ENCODE measurements at regions not wholly inside any gene's neighbourhood (a gene's known extent, or its start where the extent isn't known, plus 50 kb on each side); places are given as distances from the start of the nearest gene placed in this dataset.

DNA sequence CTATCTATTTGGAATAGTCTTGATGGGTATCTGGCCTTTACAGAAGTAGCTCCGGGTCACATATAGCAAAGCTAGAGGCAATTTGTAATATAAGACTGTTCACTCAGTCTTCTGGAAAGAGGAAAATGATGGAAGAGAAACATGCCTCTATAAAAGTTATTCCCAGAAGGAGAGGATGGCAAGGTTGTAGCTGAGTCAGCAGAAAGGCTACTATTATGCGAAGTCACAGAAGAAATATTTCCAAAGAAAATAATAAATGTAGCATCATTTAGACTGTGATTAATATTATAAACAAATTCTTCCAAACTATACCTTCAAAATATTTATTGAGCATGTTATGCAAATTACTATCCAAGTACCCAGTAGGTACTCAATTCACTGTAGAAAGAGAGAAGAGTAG is 1027.7 kb upstream of the TMEFF2 start:
- TF ChIP-seq TCF12 (IDR thresholded peaks at IDR 0.05; ENCODE audit: low read depth) (no peak), EGR1 (IDR thresholded peaks at IDR 0.05) (no peak), TAF1 (IDR thresholded peaks at IDR 0.05; ENCODE audit: low read depth) (no peak)

DNA sequence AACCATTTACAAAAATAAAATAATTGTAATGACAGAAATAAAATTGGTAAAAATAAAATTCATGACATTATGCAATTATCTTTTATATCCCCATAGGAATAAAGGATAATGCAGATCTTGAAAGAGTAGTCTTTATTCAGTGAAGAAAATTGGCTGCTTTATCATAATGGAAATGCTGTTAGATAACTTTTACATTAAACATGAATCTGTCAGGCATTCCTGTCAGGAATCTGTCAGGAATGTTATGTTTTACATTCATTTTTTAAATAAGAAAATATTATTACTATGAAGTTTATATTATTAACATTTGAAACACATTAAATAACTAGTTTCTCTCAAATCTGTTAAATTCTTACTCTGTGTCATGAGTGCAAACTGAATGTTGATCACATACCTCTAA is 1024.7 kb upstream of the TMEFF2 start:
- TF ChIP-seq RAD21 (IDR thresholded peaks at IDR 0.05; ENCODE audit: low read depth): no peak
- TF ChIP-seq, protein P1, sequence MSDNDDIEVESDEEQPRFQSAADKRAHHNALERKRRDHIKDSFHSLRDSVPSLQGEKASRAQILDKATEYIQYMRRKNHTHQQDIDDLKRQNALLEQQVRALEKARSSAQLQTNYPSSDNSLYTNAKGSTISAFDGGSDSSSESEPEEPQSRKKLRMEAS (IDR thresholded peaks at IDR 0.05): no peak
- TF ChIP-seq EP300 (IDR thresholded peaks at IDR 0.05; ENCODE audit: borderline replicate concordance): no peak
- TF ChIP-seq YY1 (IDR thresholded peaks at IDR 0.05; ENCODE audit: low read depth): no peak
- TF ChIP-seq NFIC (IDR thresholded peaks at IDR 0.05): no peak
- TF ChIP-seq, protein P2, sequence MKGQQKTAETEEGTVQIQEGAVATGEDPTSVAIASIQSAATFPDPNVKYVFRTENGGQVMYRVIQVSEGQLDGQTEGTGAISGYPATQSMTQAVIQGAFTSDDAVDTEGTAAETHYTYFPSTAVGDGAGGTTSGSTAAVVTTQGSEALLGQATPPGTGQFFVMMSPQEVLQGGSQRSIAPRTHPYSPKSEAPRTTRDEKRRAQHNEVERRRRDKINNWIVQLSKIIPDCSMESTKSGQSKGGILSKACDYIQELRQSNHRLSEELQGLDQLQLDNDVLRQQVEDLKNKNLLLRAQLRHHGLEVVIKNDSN (IDR thresholded peaks at IDR 0.05): no peak
- TF ChIP-seq CREB1 (IDR thresholded peaks at IDR 0.05; ENCODE audit: low read depth): no peak
- no peak for TF ChIP-seq TAF1 (IDR thresholded peaks at IDR 0.05; ENCODE audit: low read depth)
- no peak for TF ChIP-seq CEBPB (IDR thresholded peaks at IDR 0.05)
- TF ChIP-seq, protein P3, sequence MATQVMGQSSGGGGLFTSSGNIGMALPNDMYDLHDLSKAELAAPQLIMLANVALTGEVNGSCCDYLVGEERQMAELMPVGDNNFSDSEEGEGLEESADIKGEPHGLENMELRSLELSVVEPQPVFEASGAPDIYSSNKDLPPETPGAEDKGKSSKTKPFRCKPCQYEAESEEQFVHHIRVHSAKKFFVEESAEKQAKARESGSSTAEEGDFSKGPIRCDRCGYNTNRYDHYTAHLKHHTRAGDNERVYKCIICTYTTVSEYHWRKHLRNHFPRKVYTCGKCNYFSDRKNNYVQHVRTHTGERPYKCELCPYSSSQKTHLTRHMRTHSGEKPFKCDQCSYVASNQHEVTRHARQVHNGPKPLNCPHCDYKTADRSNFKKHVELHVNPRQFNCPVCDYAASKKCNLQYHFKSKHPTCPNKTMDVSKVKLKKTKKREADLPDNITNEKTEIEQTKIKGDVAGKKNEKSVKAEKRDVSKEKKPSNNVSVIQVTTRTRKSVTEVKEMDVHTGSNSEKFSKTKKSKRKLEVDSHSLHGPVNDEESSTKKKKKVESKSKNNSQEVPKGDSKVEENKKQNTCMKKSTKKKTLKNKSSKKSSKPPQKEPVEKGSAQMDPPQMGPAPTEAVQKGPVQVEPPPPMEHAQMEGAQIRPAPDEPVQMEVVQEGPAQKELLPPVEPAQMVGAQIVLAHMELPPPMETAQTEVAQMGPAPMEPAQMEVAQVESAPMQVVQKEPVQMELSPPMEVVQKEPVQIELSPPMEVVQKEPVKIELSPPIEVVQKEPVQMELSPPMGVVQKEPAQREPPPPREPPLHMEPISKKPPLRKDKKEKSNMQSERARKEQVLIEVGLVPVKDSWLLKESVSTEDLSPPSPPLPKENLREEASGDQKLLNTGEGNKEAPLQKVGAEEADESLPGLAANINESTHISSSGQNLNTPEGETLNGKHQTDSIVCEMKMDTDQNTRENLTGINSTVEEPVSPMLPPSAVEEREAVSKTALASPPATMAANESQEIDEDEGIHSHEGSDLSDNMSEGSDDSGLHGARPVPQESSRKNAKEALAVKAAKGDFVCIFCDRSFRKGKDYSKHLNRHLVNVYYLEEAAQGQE (IDR thresholded peaks at IDR 0.05; ENCODE audit: low read depth): no peak
- no peak for TF ChIP-seq ZBTB7A (IDR thresholded peaks at IDR 0.05; ENCODE audit: low read depth)
- no peak for TF ChIP-seq EGR1 (IDR thresholded peaks at IDR 0.05)
- no peak for TF ChIP-seq TCF12 (IDR thresholded peaks at IDR 0.05; ENCODE audit: low read depth)
- no peak for TF ChIP-seq FOXM1 (IDR thresholded peaks at IDR 0.05; ENCODE audit: borderline replicate concordance, low read depth)
- no peak for TF ChIP-seq TEAD4 (IDR thresholded peaks at IDR 0.05)

DNA sequence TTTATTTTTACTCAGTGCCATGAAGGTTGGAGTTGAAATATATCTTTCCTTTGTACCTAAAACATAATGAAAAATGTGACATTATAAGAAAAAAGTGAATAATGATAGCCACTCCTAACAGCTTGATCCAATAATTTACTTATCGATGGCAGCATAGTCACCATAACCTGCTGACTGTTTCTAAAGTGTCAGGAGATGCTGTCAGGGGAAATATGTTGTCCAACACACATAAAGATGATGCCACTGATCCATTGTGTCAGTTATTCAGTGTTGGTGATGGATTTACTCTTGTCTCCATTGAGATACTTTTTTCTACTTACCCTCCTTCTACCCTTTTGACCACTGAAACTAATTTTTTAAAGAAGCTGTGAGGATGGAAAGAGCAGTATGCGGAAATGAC is 1006.9 kb upstream of the TMEFF2 start:
- TF ChIP-seq TEAD4 (IDR thresholded peaks at IDR 0.05) (no peak), ZBTB7A (IDR thresholded peaks at IDR 0.05; ENCODE audit: low read depth) (no peak), CEBPB (IDR thresholded peaks at IDR 0.05) (no peak), EGR1 (IDR thresholded peaks at IDR 0.05) (no peak), EP300 (IDR thresholded peaks at IDR 0.05; ENCODE audit: borderline replicate concordance) (no peak)
- TF ChIP-seq, protein P2 (IDR thresholded peaks at IDR 0.05): no peak
- TF ChIP-seq, protein P3 (IDR thresholded peaks at IDR 0.05; ENCODE audit: low read depth): no peak

DNA sequence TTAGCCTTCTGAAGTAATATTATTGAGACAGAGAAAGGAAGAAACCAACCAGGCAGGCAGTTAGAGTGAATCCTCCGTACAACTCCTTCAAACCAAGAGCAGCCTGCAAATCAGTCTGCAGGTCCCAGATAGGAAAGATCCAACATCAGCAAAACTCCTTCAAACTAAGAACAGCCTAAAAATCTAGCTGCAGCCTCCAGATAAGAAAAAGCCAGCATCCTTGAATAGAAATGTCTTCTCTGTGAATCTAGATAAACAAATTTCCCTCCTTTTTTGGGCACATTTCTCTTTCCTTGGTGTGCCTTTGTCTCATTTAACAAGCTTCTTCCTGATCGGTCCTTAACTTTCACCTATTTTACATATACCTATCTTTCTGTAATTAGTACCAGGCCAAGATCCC is 1004.6 kb upstream of the TMEFF2 start:
- TF ChIP-seq RAD21 (IDR thresholded peaks at IDR 0.05; ENCODE audit: low read depth) (no peak), ZBTB7A (IDR thresholded peaks at IDR 0.05; ENCODE audit: low read depth) (no peak), TEAD4 (IDR thresholded peaks at IDR 0.05) (no peak), FOXM1 (IDR thresholded peaks at IDR 0.05; ENCODE audit: borderline replicate concordance, low read depth) (no peak), YY1 (IDR thresholded peaks at IDR 0.05; ENCODE audit: low read depth) (no peak), TAF1 (IDR thresholded peaks at IDR 0.05; ENCODE audit: low read depth) (no peak), CEBPB (IDR thresholded peaks at IDR 0.05) (no peak), EP300 (IDR thresholded peaks at IDR 0.05; ENCODE audit: borderline replicate concordance) (no peak), EGR1 (IDR thresholded peaks at IDR 0.05) (no peak), CREB1 (IDR thresholded peaks at IDR 0.05; ENCODE audit: low read depth) (no peak)
- TF ChIP-seq, protein P1 (IDR thresholded peaks at IDR 0.05): no peak
- TF ChIP-seq, protein P3 (IDR thresholded peaks at IDR 0.05; ENCODE audit: low read depth): no peak

DNA sequence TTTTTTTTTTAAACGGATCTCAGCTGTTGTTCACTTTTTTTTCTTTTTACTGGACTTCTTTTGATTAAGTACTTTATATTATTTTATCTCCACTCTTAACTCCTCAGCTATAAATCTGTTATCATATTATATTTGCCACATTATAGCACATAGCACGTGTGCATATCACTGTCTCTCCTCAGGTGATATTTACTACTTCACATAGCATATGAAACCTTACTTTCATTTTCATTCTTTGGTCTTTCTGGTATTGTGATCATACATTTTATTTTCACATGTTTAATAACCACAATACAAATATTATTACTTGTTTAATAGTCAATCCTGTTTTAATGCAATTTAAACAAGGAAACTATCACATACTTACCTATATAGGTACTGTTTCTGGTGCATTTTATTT is 993.1 kb upstream of the TMEFF2 start:
- TF ChIP-seq TCF12 (IDR thresholded peaks at IDR 0.05; ENCODE audit: low read depth) (no peak), TEAD4 (IDR thresholded peaks at IDR 0.05) (no peak), CREB1 (IDR thresholded peaks at IDR 0.05; ENCODE audit: low read depth) (no peak), ZBTB7A (IDR thresholded peaks at IDR 0.05; ENCODE audit: low read depth) (no peak), YY1 (IDR thresholded peaks at IDR 0.05; ENCODE audit: low read depth) (no peak), FOXM1 (IDR thresholded peaks at IDR 0.05; ENCODE audit: borderline replicate concordance, low read depth) (no peak), NFIC (IDR thresholded peaks at IDR 0.05) (no peak), EP300 (IDR thresholded peaks at IDR 0.05; ENCODE audit: borderline replicate concordance) (no peak), RAD21 (IDR thresholded peaks at IDR 0.05; ENCODE audit: low read depth) (no peak), CEBPB (IDR thresholded peaks at IDR 0.05) (no peak), EGR1 (IDR thresholded peaks at IDR 0.05) (no peak), TAF1 (IDR thresholded peaks at IDR 0.05; ENCODE audit: low read depth) (no peak)
- TF ChIP-seq, protein P2 (IDR thresholded peaks at IDR 0.05): no peak
- TF ChIP-seq, protein P3 (IDR thresholded peaks at IDR 0.05; ENCODE audit: low read depth): no peak
- TF ChIP-seq, protein P1 (IDR thresholded peaks at IDR 0.05): no peak
